ENCODE measurements at regions not wholly inside any gene's neighbourhood (a gene's known extent, or its start where the extent isn't known, plus 50 kb on each side); places are given as distances from the start of the nearest gene placed in this dataset.

DNA sequence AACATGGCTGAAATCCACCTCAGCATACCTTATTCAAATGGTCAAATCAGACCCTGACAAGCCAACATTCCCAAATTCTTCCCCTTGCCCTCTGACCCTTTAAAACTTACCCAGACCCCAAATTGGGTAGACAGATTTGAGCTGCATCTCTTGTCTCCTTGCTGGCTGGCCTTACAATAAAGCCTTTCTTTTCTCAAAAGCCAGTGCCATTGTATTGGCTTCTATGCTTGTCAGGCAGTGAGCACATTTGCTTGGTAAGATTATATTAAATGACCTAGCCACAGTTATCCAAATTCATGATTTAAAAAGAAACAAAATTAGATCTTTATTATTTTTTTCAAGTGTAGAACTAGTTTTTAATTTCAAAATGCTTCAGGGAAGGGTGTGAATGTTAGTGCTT lies 67.8 kb upstream of the FAM83B start:
- TF ChIP-seq POLR2AphosphoS5 (IDR thresholded peaks at IDR 0.05) (no peak), EP300 (IDR thresholded peaks at IDR 0.05) (no peak)

Data from upper lobe of left lung (tissue), 4 donors.